PC-9 (cell line): ENCODE measurements at regions not wholly inside any gene's neighbourhood (a gene's known extent, or its start where the extent isn't known, plus 50 kb on each side); places are given as distances from the start of the nearest gene placed in this dataset.

ENCODE experiments used
- CTCF ChIP-seq: fragments of 200-600 bp; sonication (generic); conservative IDR thresholded peaks from 2 replicates; pipeline ENCODE4 v1.6.1; 2017; ENCODE audit warnings: mixed run types, antibody characterized with exemption, mild to moderate bottlenecking, moderate library complexity
- EZH2 ChIP-seq: fragments of 200-600 bp; sonication (generic); IDR thresholded peaks from 2 replicates; pipeline ENCODE4 v1.8.0; 2017; ENCODE audit warnings: antibody characterized with exemption, low read depth

GRCh38 chr3:36155515-36155914, 224.8 kb upstream of the STAC start:
- no peak for TF ChIP-seq EZH2
- TF ChIP-seq CTCF: no peak
